ENCODE measurements at regions not wholly inside any gene's neighbourhood (a gene's known extent, or its start where the extent isn't known, plus 50 kb on each side); places are given as distances from the start of the nearest gene placed in this dataset.

DNA sequence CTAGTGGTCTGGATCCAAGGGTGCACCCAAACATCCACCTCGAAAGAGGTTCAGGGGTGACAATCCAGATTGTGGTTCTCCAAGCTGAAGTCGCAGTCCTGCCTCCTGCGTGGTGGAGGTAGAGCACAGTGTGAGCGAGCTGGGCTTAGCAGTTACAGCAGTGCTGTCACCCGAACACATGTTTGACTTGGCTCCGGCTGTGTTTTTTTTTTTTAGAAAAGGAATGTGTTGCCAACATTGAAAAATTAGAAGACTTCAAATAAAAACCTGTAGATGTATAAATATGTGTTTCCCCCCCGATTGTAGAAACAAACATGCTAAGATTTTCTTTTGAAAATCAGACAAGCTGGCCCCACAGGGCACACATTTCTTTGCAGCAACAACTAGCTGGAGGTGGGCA is 530.8 kb downstream of the SHQ1 start:
- no peak for DNase-seq

DNA sequence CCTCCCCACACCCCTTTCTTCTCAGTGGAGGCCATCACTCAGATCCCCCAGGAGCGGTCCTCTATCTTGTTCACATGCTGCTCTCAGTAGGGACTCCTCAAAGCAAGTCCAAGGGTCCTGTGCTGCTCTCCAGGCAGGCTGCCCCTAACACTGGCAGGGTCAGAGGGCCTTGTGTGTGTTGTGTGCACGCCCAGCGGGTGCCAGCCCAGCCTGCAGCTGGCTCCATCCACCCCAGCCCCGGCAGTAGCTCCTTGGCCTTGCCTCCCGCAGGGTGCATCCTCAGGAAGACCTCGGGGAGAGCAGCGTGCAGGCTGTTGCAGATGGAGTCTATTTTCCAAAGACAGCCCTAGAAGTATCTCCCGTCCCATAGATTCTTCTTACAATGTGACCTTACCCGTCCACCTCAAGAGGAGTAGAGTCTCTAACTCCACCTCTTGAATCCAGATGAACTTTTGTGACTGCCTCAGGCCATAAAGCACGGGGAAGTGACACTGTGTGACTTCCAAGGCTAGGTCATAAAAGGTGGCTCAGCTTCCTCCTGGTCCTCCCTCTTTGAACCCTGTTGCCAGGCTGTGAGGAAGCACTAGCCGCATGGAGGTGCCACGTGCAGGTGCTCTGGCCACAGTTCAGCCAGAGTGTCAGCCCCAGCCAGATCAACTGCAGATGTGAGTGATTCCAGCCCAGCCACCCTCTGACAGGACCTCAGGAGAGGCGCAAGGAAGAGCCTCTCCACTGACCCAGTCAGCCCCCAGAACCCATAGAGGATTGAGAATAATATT is 531.6 kb downstream of the SHQ1 start:
- no peak for DNase-seq

DNA sequence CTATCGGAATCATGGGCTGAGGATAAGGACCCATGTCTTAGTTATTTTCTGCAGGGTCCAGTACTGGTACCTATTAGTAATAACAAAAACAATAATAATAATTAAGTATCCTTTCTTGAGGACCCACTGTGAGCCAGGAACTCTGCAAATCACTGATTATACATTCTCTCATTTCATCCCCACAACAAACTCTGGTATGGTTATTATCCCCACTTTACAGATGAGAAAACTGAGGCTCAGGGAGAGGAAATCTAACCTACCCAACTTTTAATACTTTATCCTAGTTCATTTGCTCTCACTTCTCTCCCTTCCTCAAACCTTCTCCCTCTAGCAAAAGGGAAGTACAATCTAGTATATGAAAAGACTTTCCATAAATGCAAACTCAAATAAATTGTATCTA is 528.4 kb upstream of the PROK2 start:
- DNase-seq, result no peak

DNA sequence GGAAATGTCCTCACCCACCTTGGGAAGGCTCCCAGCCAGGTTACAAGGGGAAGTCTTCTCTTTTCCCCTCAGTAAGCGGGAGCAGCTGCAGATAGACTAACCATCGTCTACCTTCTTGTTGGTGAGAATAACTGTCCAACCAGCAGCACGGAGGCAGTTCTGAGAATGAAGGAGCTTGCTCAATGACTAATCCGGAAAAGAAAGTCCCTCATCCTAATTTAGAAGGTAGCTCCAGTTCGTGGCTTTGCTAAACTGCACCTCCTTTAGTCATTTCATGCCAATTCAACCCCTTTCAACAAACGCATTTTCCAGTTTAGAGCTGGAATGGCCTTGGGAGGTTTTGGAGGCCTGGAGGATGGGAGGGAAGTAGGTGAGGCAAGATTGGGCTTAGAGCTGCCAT is 527.4 kb upstream of the PROK2 start:
- DNase-seq, result no peak

DNA sequence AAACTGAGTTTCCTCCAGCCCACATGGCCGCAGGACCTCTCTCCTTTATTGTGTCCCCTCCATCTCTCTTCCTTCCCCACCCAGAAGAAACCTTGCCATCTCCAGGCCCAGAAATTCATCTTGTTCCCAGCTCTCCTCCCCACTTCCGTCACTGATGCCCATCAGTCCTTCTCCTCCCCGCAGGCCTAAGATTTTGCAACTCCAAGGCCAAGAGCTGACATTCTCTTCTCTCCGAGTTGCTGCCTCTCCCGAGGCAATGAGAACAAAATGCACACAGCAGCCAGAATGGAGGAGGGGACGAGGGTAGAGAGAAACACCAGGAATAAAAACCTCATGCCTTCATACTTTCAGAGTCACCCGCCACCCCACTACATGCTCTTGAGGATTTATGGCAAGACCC is 526.5 kb upstream of the PROK2 start:
- DNase-seq, result no peak

DNA sequence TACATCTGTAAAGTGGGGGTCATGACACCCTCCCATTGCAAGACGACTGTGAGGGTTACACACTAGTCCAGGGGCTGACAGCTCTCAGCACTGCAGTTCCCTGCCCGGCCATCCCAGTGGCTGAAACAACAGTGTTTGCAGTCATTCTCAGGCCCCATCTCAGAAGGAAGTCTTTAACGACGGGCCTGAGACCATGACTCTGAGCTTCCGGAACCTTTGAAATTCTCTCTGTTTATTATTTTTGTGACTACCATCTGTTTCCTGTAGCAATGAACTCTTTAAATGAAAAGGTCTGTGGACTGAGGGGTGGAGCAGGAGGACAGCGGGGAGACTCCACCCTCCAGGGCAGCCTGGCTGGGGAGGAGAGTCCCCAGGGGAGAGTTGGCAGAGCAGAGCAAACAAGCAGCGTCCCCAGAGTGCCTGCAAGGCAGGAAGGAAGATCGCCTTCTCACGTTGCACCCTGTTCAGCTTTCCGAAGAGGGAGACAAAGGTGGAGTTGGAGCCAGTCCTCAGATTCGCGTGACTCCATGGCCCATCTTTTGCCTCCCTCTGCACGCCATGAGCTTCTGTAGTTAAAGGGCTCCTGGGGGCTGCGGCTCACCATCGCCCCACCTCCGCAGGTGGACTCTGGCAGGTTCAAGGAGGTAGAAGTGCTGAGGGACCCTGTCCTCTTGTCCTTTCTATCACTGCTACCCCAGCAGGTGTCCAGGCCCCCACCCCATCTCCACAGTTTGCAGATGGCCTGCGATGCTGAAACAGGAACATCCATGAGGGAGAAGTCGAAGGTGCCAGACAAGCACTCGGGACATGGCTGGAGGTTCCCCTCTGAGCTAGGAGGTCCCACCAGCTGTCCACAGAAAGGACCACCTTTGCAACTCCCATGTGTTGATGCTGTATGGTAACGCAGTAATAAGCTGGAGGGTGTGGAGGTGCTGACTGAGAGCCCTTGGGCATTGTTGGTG is 525.8 kb upstream of the PROK2 start:
- peak; percentile 50 for DNase-seq

DNA sequence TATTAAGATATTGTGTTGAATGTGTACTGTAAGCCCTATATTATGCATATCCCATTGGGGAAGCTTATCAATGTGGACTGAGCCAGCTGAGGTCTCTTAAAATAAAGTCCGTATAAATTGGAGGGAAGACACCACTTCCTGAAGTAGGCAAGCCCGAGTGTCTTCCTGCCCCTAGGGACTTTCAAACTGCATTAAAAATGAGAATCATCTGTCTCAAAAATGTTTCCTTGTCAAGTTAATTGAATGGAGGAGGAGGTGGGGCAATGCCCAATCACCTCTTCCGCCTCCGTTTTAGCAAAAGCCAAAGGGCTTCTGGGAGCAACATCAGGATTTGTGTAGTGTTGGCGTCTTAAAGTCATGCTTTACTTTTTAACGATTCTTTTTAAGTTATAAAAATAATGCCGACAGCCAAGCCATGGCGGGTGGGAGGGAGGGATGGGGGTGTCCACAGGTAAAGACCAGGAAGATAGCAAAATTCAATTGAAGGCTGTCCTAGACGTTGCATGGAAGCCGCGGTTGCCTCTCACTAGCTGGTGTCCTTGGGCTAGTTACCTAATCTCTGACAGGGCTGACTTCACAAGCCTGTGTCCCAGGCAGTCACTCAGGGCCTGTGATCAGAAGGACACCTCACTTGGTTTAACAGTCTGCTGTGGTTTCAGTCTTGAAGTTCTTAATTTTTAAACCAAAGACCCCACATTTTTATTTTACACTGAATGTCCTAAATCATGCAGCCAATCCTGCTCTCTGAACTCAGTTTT is 524.9 kb upstream of the PROK2 start:
- DNase-seq, result no peak

DNA sequence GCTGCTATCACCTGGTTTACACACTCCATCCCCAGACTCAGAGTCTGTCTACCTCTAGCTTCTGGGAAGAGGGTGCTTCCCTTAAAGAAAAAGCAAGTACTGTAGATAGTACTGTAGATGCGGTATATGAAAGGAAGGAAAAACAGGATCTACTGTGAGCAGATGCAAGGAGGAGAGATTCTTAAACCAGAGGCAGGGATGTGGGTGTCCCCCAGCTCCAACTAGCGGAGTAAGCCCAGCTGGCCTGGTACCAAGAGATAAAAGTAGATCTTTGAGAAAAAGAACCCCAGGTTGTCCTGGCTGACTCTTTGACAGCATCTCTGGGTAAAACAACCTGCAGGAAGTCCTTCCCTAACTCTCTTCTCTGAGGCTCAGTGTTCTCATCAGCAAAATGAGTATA is 523.7 kb upstream of the PROK2 start:
- no peak for DNase-seq

DNA sequence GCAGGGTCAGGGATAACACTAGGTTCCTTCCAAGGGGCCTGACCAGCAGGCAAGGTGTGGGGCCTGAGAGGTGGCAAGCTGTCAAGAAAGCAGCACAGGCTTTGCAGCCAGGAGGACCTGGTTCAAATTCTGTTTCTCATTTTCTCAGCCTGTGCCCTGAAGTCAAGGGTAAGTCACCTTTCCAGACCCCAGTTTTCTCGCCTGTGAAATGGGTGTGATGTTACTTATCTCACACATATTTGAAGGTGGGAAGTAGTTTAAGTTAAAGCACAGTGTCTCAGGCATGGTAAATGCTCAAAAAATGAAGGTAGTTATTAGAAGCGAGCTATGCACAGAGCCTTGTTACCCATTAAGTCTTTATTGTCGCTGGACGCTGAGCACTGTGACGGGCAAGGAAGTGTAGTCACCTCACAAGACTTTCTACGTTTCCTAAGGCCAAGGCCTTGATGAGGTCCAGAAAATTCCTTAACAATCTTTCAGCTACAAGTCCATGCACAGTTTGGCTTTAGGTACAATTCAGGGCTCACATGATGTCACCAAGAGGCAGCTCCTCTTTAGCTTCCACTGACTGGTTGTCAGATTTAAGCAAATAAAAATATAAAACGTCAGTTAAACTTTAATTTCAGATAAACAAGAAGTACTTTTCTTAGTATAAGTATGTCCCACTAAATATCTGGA is 522.6 kb upstream of the PROK2 start:
- DNase-seq, result no peak

DNA sequence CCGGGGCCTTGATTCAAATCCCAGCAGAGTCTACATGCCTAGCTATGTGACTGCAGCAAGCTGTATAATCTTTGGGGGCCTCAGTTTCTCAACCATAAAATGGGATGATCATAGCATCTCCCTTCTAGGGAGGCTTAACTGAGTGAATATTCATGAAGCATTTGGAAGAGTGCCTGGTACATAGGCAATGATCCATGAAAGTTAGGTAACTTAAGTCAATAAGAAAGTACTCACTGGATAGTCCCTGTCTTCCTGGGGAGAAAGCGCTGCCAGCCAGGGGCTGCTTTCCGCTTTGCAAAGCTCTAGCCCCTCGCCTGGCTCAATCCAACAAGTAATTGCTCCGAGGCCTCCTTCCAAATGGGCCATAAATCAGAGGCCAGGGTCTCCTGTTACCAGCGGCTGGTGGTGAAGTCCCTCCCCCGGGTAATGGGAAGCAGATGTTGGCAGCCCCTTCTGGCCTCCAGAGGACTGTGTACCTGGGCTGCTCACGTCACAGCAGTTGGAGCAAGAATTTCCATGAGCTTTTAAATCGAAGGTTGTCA is 521.9 kb upstream of the PROK2 start:
- no peak for DNase-seq

DNA sequence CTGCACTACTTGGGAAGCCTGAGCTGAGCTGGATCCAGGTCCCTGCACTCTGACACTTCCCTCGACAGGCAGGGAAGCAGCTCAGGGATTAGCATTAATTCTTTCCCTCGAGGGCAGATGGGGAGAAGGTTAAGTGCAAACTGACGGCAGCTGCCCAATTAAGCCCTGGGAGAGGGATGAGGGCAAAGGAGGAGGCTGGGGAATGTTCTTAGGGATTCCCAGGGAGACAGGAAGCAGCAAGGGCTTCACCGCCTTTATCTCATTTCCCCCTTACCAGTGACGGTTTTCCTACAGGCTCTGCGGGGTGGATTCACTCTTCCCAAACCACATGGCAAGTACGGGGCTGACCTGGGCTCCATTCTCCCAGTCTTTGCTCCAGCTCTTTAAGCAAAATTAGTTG is 519.0 kb upstream of the PROK2 start:
- no peak for DNase-seq

DNA sequence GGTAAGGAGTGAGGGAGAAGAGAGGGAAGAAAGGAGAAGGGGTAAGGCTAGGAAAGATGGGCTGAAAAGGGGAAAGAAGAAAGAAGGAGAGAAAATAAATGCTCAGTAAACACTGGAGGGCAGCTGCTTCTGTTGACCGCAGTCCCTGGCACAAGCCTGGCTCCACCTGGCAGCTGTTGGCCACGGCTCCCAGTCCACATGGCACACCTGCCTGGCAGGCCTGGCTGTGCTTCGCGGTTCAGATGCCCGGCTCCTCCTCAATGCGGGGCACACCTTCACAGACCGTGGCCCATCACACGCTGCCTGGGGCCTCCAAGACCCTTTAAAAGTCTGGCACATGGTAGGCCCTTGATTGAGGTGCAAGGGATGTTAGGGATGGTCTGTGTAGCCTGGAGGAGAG is 516.8 kb upstream of the PROK2 start:
- DNase-seq, result no peak

DNA sequence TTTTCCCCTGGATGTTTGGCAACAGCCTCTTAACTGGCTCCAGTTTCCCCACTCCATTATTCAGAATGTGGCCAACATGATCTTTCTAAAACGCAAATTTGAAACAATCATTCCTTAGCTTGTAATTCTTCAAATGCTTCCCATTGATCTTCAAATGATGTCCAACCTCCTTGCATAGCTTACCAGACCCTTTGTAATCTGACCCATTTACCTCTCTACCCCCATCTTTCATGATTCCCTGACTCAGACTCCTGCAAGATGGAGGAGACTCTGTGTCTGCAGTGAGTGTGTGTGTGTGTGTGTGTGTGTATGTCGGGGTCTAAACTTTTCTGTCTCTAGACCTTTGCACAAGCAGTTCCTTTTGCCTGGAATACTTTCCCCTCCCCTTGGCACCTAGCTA is 515.7 kb upstream of the PROK2 start:
- DNase-seq, result no peak

DNA sequence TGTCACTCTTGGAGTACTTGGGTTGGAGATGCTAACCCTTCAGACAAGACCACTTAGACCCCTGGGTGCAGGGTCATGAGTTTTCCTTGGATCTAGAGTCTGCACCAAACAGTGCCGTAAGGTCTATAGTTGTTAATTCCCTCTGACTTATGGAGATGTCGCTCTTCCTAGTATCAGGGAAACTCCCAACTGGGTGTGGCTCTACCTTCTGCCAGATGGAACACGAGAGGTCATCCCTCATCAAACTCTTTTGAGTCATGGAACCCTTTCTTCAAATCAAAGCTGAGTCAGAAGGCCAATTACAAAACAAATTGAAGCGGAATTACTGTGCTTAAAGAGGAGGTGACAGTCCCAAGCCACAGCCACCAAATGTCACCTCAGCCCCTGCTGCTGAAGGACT is 514.9 kb upstream of the PROK2 start:
- DNase-seq, result no peak

DNA sequence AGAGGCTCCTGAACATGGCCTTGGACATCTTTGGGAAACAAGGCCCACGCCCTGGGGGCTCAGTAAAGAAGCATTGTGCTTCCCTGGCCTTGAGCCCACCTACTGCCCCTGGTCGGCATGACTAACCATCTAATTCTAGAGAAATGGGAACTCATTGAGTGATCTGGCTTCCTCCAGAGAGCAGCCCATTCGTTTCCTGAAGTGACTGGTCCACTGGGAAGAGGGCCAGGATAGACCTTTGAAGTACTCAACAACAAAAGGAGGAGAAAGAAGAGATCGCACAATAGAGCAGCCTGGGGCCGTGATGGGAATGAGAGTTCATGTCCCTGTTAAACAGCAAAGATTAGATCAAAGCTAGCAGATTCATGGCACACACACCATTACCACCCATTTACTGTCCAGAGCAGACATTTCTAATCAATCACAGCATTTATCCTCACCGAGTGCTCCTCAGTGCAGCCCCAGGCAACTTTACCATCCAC is 514.4 kb upstream of the PROK2 start:
- DNase-seq, result no peak

DNA sequence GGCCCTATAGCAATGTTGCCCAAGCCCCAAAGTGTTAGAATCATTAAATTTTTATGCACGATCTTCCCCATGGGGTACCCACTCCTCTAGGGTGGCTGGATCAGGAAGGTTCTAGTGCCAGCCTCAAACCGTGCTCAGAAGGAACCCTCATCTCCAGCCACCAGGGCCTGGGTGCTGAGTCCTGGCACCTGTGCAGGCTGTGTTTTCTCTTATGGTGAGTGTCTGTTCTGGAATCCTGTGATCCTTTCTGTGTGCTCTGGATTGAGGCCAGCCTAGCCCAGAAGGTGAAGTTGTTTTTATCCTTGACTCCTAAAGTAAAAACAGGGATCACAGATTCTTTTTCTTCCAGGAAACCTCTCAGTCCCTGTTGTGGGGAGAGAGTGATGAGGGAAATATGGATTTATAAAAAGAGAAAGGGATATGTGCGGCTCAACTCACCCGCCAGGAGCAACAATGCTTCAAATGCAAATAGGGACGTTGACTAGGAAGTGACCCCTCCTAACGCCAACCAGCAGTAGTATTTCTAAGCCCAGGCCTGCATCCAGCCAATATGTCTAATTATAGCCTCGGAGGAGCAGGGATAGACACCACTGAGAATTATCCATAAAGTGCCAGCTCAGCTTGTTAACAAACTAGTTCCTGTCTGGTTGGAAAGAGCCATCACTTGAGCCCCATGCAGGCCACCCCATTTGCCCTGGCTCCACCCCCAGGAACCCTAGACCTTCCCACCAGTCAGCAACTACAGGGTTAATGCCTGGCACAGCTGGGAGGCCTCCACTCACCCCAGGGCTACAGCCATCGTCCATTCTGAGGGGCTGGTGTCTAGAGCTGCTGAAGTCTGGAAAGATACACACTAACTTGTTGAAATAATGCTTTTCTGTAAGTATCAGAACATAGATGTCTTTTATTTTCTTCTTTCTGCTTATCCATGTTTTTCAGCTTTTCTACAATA is 513.5 kb upstream of the PROK2 start:
- DNase-seq, result no peak

DNA sequence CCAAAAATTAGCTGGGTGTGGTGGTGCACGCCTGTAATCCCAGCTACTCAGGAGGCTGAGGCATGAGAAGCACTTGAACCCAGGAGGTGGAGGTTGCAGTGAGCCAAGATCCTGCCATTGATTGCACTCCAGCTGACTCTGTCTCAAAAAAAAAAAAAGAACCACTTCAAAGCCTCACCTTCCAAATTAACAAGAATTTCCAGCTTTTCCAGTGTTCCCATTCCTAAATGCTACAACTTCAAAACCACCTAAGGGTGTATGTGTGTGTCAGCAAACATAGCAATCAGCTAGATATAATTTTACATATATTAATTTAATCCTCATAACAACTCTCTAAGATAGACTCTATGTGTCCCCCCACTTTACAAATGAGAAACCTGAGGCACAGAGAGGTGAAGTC is 512.5 kb upstream of the PROK2 start:
- DNase-seq, result no peak

DNA sequence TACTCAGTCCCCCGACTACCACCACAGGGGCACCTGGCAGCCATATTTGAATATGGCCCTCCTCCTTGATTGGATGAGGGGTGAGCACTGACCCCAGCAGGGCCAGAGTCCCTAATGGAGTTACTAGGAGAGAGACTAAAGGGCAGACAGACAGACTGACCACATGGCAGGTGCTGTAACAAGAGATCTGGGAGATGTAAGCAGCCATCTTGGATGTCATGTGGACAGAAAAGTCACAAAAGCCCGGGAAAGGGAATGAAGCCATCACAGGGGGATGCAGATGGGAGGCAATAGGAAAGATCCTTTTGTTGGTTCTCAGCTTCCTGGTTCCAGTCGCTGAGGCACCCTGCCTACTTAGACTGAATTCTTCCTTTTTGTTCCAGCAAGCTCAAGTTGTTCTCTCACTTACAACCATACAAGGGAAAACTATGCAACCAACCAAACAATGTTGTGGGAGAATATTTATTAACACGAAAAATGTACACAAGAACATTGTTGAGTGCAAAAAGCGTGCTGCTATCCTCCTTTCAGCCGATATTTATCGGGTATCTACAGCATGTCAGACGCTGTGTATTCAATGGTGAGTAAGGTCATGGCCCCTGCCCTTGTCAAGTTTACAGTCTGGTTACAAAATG is 511.6 kb upstream of the PROK2 start:
- no peak for DNase-seq

DNA sequence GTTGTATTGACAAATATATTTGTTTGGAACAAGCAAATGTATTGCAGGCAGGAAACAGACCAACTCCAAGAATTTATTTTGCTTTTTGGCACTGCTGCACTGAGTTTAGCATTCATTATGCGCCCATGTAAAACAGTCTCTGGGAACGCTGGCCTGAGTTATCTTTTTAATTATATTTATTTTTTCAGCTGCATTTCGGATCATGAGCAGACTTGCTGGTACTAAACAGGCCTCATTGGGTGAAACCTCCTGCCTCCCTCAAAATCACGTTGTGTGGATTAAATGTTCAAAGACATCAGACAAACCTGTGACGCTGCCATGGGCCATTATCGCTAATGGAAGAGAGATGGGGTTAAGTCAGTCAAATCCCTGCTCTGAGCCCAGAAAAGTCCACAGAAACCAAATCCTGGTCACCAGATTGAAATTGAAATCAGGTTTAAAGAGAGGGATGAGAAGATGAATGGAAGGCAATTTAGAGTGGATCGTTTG is 511.1 kb upstream of the PROK2 start:
- DNase-seq, result no peak

DNA sequence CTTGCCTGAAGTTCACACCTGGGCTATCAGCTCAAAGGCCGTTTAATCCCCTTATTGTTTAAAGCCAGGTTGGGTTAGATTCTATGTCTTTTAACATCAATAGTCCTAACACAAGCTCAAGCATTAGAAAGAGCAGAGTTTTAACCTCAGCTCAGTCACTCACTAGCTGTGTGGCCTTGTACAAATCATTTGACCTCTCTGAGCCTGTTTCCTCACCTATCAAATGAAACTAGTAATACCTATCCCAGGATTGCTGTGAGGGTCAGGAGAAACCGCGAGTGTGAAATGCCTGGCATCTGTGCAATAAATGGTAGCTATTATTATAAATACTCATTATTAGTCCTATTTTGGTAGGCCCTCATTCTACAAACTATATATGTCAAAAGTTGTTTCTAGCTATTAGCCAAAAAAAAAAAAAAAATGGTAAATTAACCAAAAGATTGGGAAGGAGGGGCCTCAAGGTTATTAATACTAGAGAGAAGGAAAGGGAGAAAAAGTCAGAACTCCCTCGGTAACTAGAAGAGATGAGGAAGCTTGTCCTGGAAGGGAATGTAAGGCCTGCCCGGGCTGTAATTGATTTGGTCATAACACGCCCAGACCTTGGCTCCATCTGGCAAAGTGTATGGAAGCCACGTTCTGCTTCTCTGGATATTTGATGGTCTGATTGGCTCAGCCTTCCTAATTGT is 510.5 kb upstream of the PROK2 start:
- DNase-seq, result no peak

Measured in CD4-positive, alpha-beta T cell treated with Interleukin-17A for 4 hours (primary cell).